Stimulated activated naive CD4-positive, alpha-beta T cell treated with Interleukin-2 at 50 U/mL for 16 hours (primary cell): ENCODE measurements at regions not wholly inside any gene's neighbourhood (a gene's known extent, or its start where the extent isn't known, plus 50 kb on each side); places are given as distances from the start of the nearest gene placed in this dataset.

ENCODE experiments used
- DNase-seq: peaks from one replicate; lab custom pipeline; 2025; lab: John Stamatoyannopoulos, UW

GRCh38 chr2:120785228-120785966, 49.7 kb downstream of the GLI2 start:
- no peak for DNase-seq

- DNase-seq: no peak
These were observed 50.6 kb downstream of the GLI2 start for GRCh38 chr2:120786038-120786960.

- no peak for DNase-seq
These were observed 51.6 kb downstream of the GLI2 start for GRCh38 chr2:120787111-120787821.

GRCh38 chr2:120787822-120788700, 52.4 kb downstream of the GLI2 start:
- DNase-seq: no peak

GRCh38 chr2:120791243-120791961, 55.7 kb downstream of the GLI2 start:
- DNase-seq: no peak

- no peak for DNase-seq
These were observed 56.3 kb downstream of the GLI2 start for GRCh38 chr2:120791962-120792297.

GRCh38 chr2:120793682-120794403, 58.2 kb downstream of the GLI2 start:
- DNase-seq: no peak

GRCh38 chr2:120794716-120795115, 59.0 kb downstream of the GLI2 start:
- DNase-seq: no peak

- no peak for DNase-seq
These were observed 60.4 kb downstream of the GLI2 start for GRCh38 chr2:120796094-120796493.

- no peak for DNase-seq
These were observed 62.0 kb downstream of the GLI2 start for GRCh38 chr2:120797421-120798221.

GRCh38 chr2:120798567-120799247, 63.0 kb downstream of the GLI2 start:
- no peak for DNase-seq

GRCh38 chr2:120802158-120802557, 66.5 kb downstream of the GLI2 start:
- no peak for DNase-seq

GRCh38 chr2:120802867-120803484, 67.3 kb downstream of the GLI2 start:
- DNase-seq: no peak

- no peak for DNase-seq
These were observed 68.2 kb downstream of the GLI2 start for GRCh38 chr2:120803764-120804335.

GRCh38 chr2:120804459-120804858, 68.8 kb downstream of the GLI2 start:
- DNase-seq: no peak

- DNase-seq: no peak
These were observed 69.3 kb downstream of the GLI2 start for GRCh38 chr2:120805011-120805410.

- no peak for DNase-seq
These were observed 69.9 kb downstream of the GLI2 start for GRCh38 chr2:120805602-120806001.

GRCh38 chr2:120807751-120808150, 72.1 kb downstream of the GLI2 start:
- no peak for DNase-seq
